PC-9 (cell line): ENCODE measurements at regions not wholly inside any gene's neighbourhood (a gene's known extent, or its start where the extent isn't known, plus 50 kb on each side); places are given as distances from the start of the nearest gene placed in this dataset.

ENCODE experiments used
- CTCF ChIP-seq: fragments of 200-600 bp; sonication (generic); conservative IDR thresholded peaks from 2 replicates; pipeline ENCODE4 v1.6.1; 2017; ENCODE audit warnings: mixed run types, antibody characterized with exemption, mild to moderate bottlenecking, moderate library complexity
- EZH2 ChIP-seq: fragments of 200-600 bp; sonication (generic); IDR thresholded peaks from 2 replicates; pipeline ENCODE4 v1.8.0; 2017; ENCODE audit warnings: antibody characterized with exemption, low read depth

- TF ChIP-seq CTCF (no peak), EZH2 (no peak)
These were observed 1227.3 kb downstream of the ROBO1 start for GRCh38 chr3:78540485-78540884.
